Cardiac muscle cell (in vitro differentiated cells and primary cell): ENCODE measurements at regions not wholly inside any gene's neighbourhood (a gene's known extent, or its start where the extent isn't known, plus 50 kb on each side); places are given as distances from the start of the nearest gene placed in this dataset.
"Not testable (repeated sequence)": the region's sequence is repeated elsewhere in the genome, so short reads cannot be mapped to it uniquely, and the experiment has no call there.

Experiments
- DNase-seq, 2 donors: peaks; one replicate each; pipeline versions ENCODE4 v3.0.0 to v3.0.0-alpha.2; 2010 to 2017; ENCODE audit warnings: low read depth in 1 of 2, low spot score in 1 of 2
- H3K27ac ChIP-seq: fragments of 200-600 bp; sonication (generic); 2 replicates; pipeline ENCODE4 v1.5.1; 2016
- H3K27me3 ChIP-seq: fragments of 200-600 bp; sonication (generic); 2 replicates; pipeline ENCODE4 v1.6.0; 2016; ENCODE audit warnings: control low read depth
- H3K36me3 ChIP-seq: fragments of 200-600 bp; sonication (generic); 2 replicates; pipeline ENCODE4 v1.5.1; 2016; ENCODE audit warnings: control low read depth
- H3K4me1 ChIP-seq: fragments of 200-600 bp; sonication (generic); 2 replicates; pipeline ENCODE4 v1.8.1; 2017; ENCODE audit warnings: low read depth, mild to moderate bottlenecking, mixed run types
- H3K4me3 ChIP-seq: fragments of 200-600 bp; sonication (generic); 2 replicates; pipeline ENCODE4 v1.5.1; 2016; ENCODE audit warnings: mild to moderate bottlenecking
- H3K9me3 ChIP-seq: fragments of 200-600 bp; sonication (generic); 2 replicates; pipeline ENCODE4 v1.5.1; 2017; ENCODE audit warnings: low read depth, mild to moderate bottlenecking, control low read depth
- TF ChIP-seq, protein P1 (sequence below): IDR thresholded peaks from 2 replicates; pipeline ENCODE4 v1.5.1; 2012; ENCODE audit warnings: low read depth, mild to moderate bottlenecking, low read length

DNA sequence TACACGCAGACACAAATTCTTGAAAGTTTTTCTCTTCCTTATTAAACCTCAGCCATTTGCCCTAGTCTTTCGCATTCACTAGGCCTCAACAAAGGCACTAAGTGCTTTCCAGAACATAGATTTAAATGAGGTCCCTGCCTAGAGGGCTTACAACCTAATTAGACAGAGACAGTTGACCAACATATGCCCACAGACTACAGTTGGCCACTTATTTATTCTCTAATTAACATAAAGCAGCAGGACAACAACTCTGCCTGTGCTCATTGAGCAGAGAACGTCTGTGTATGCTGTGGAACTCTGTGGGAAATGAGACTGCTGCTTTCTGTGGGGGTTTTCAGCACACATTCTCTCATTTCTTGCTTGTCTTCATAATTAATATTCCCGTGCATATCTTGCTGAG is 303.0 kb upstream of the TACR3 start:
- DNase-seq, result no peak
- Histone ChIP-seq H3K4me3 (no peak overlapping the region), H3K4me1 (no peaks in the 10 kb centered on the region), H3K27me3 (no peaks in the 10 kb centered on the region), H3K27ac (no peak overlapping the region), H3K9me3 (no peaks in the 10 kb centered on the region), H3K36me3 (no peaks in the 10 kb centered on the region)
- TF ChIP-seq, protein P1, sequence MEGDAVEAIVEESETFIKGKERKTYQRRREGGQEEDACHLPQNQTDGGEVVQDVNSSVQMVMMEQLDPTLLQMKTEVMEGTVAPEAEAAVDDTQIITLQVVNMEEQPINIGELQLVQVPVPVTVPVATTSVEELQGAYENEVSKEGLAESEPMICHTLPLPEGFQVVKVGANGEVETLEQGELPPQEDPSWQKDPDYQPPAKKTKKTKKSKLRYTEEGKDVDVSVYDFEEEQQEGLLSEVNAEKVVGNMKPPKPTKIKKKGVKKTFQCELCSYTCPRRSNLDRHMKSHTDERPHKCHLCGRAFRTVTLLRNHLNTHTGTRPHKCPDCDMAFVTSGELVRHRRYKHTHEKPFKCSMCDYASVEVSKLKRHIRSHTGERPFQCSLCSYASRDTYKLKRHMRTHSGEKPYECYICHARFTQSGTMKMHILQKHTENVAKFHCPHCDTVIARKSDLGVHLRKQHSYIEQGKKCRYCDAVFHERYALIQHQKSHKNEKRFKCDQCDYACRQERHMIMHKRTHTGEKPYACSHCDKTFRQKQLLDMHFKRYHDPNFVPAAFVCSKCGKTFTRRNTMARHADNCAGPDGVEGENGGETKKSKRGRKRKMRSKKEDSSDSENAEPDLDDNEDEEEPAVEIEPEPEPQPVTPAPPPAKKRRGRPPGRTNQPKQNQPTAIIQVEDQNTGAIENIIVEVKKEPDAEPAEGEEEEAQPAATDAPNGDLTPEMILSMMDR, result no peak

DNA sequence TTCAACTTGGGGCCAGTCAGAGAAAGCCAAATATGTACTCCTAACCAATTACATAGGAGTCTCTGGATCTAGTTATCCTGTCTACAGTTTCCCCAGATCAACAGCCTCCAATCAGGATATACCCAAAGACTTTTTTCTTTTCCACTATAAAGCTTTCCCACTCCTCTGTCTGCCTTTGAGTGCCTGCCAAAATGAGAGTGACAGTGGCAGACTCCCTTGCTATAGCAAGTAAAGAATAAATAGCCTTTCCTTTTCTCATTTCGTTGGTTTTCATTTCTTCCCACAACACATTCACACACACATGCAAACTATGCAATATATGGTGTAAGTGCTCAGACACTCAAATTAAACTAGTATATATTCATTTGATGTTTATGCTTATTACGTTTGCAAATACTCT is 302.4 kb upstream of the TACR3 start:
- H3K9me3 ChIP-seq, result no peaks in the 10 kb centered on the region
- H3K27me3 ChIP-seq, result no peaks in the 10 kb centered on the region
- TF ChIP-seq, protein P1, result no peak
- H3K4me1 ChIP-seq, result no peaks in the 10 kb centered on the region
- H3K36me3 ChIP-seq, result no peaks in the 10 kb centered on the region
- no peak overlapping the region for H3K4me3 ChIP-seq
- no peak overlapping the region for H3K27ac ChIP-seq
- DNase-seq, result no peak

DNA sequence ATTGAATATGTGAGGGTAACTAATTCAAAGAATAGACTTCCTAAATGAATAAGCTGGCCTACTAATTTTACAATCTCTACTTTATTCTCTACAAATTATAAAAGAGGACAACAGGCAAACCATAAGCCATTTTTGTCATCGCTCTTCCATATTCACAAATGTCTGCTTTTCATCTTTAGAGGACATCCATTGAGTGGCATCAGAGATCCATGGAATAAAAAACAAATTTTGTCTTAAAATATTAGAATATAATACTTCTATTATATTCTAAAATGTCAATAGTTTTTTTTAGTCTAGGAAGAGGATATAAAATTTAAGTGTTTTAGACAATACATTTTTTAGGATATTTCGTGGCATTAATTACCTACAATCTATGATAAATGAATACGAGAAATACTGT is 300.9 kb upstream of the TACR3 start:
- Histone ChIP-seq H3K9me3 (no peaks in the 10 kb centered on the region), H3K4me3 (no peak overlapping the region), H3K27ac (no peak overlapping the region), H3K4me1 (no peaks in the 10 kb centered on the region), H3K36me3 (no peaks in the 10 kb centered on the region), H3K27me3 (no peaks in the 10 kb centered on the region)
- TF ChIP-seq, protein P1, result no peak
- no peak for DNase-seq

DNA sequence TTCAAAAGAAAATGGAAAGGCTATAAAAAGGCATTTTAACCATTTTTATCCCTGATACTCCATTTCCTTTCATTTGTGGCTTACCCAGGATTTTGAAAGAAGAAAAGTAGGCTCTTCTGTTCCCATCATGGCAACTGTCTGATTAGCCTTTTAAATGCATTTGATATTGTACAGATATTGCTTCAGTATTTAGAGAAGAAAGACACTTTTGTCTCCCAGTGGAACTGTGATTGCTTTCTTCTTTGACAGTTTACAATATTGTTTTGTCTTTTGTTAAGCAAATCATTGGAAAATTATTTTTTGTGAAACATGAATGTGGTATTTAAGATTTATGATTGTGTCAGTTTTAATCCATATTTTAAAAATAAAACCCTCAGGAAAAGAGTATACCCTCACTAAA is 297.4 kb upstream of the TACR3 start:
- H3K4me1 ChIP-seq, result no peaks in the 10 kb centered on the region
- TF ChIP-seq, protein P1, result no peak
- no peaks in the 10 kb centered on the region for H3K36me3 ChIP-seq
- H3K27me3 ChIP-seq, result no peaks in the 10 kb centered on the region
- no peak for DNase-seq
- no peak overlapping the region for H3K4me3 ChIP-seq
- H3K27ac ChIP-seq, result no peak overlapping the region
- H3K9me3 ChIP-seq, result no peaks in the 10 kb centered on the region

DNA sequence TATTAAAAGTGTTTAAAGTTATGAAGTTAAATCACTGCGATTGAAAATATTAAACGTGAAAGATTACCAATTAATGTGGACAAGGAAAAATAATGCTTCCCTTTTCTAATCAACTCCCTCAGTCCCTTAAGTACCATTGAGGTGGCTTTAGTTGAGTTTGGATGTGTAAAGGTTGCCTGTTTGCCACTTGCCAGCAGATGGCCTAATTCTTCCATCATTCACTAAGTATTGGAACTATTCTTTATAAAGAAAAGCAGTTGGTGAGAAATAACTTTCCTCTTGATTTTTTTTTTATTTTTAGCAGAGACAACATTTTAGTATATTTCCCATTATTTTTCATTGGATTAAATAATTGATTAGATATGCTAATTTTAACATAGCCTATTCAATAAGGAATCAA is 295.9 kb upstream of the TACR3 start:
- Histone ChIP-seq H3K27ac (no peak overlapping the region), H3K4me1 (no peaks in the 10 kb centered on the region), H3K36me3 (no peaks in the 10 kb centered on the region), H3K9me3 (no peaks in the 10 kb centered on the region), H3K27me3 (no peaks in the 10 kb centered on the region), H3K4me3 (no peak overlapping the region)
- DNase-seq, result peak; percentile 2 to 34
- TF ChIP-seq, protein P1, result no peak

DNA sequence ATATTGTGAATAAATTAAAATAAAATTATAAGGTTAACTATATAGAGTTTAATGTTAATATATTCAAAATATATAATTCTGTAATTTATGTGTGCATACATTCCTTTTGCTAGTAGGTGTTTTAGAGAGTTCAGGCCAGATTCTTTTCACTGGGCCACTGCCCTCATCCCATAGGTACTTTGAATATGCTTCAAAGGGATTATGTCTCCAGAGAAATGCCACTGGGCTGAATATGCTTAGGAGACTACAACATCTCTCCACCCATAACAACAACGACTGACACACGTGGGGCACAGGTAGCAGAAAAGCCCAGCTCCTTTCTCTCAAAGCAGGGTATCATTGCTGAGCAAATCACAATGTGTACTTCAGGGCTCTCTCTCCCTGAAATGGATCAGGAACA is 290.9 kb upstream of the TACR3 start:
- H3K9me3 ChIP-seq, result no peaks in the 10 kb centered on the region
- DNase-seq, result no peak
- TF ChIP-seq, protein P1, result no peak
- H3K4me1 ChIP-seq, result no peaks in the 10 kb centered on the region
- H3K4me3 ChIP-seq, result no peak overlapping the region
- H3K27ac ChIP-seq, result no peak overlapping the region
- H3K36me3 ChIP-seq, result no peaks in the 10 kb centered on the region
- no peaks in the 10 kb centered on the region for H3K27me3 ChIP-seq

DNA sequence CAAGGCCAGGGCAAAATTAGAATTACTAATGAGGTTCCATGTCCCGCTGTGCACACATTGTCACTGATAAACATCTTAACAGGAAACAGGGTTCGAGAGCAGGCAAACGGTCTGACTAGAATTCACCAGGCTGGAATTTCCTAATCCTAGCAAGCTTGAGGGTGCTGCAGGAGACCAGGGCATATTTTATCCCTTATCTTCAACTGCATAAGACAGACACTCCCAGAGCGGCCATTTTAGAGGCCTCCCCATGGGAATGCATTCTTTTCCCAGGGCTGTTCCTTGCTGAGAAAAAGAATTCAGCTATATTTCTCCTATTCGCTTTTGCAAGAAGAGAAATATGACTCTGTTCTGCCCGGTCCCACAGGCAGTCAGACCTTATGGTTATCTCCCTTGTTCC is 282.5 kb upstream of the TACR3 start:
- DNase-seq, H3K4me1 ChIP-seq, H3K4me3 ChIP-seq, H3K27ac ChIP-seq, H3K27me3 ChIP-seq, H3K9me3 ChIP-seq, H3K36me3 ChIP-seq: not testable (repeated sequence)
